ENCODE measurements at regions not wholly inside any gene's neighbourhood (a gene's known extent, or its start where the extent isn't known, plus 50 kb on each side); places are given as distances from the start of the nearest gene placed in this dataset.

DNA sequence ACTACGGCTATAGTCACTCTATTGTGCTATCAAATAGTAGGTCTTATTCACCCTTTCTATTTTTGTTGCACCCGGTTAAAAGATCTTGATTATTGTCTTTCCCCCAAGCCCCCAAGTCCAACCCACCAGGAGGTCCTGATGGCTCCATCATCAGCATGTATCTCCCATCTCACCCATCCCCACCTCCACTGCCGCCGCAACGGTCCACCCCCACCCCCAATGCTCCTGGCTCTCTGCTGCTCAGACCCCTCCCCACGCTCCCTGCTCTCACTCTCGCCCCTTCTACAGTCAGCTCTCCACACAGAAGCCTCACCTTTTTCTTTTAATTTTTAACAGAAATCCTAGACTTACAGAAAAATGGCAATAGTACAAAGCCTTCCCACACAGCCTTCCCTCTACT, 51.5 kb upstream of the SH3PXD2B start:
- Histone ChIP-seq H2AFZ (no peak overlapping the region), H3K79me2 (replicated peaks; ENCODE audit: insufficient read depth) (no peaks in the 10 kb centered on the region), H4K20me1 (replicated peaks; ENCODE audit: insufficient read depth) (no peaks in the 10 kb centered on the region), H3K4me1 (ENCODE audit: insufficient read depth) (no peaks in the 10 kb centered on the region), H3K36me3 (ENCODE audit: insufficient read depth) (no peaks in the 10 kb centered on the region), H3K9me2 (ENCODE audit: insufficient read depth) (0 out of 2 replicates have a peak, but pooled peaks cover 6% of the 10 kb centered on the region), H3K27me3 (ENCODE audit: insufficient read depth) (no peaks in the 10 kb centered on the region), H3K27ac (ENCODE audit: low read depth) (no peak overlapping the region), H3F3A (replicated peaks; ENCODE audit: low read depth) (no peaks in the 10 kb centered on the region), H3K4me2 (no peak overlapping the region), H3K4me3 (no peak overlapping the region)
- DNase-seq (ENCODE audit: low spot score) (no peak), ATAC-seq (no peak)
- Mint-ChIP-seq H3K36me3 (ENCODE audit: low read depth) (no peaks in the 10 kb centered on the region; the same call in 2 of the 3 replicates), H3K4me3 (no peak overlapping the region), H3K27me3 (ENCODE audit: insufficient read depth, low read depth, poor library complexity) (peaks cover 18% of the 10 kb centered on the region), H3K9me3 (peaks cover 4% of the 10 kb centered on the region; the same call in 1 of the 3 replicates), H3K4me1 (peaks cover 2% of the 10 kb centered on the region; the same call in 1 of the 3 replicates), H3K27ac (no peak overlapping the region)
- no peak for TF ChIP-seq EZH2phosphoT487 (IDR thresholded peaks at IDR 0.05; ENCODE audit: unreplicated experiment)
- TF ChIP-seq STAT1 (IDR thresholded peaks at IDR 0.05; ENCODE audit: unreplicated experiment), result no peak
- no peak for TF ChIP-seq POLR2AphosphoS5 (IDR thresholded peaks at IDR 0.05; ENCODE audit: low read depth)
- TF ChIP-seq, protein P1, sequence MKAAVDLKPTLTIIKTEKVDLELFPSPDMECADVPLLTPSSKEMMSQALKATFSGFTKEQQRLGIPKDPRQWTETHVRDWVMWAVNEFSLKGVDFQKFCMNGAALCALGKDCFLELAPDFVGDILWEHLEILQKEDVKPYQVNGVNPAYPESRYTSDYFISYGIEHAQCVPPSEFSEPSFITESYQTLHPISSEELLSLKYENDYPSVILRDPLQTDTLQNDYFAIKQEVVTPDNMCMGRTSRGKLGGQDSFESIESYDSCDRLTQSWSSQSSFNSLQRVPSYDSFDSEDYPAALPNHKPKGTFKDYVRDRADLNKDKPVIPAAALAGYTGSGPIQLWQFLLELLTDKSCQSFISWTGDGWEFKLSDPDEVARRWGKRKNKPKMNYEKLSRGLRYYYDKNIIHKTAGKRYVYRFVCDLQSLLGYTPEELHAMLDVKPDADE (IDR thresholded peaks at IDR 0.05), result no peak
- TF ChIP-seq EZH2 (IDR thresholded peaks at IDR 0.05; ENCODE audit: low read depth, unreplicated experiment), result no peak
- TF ChIP-seq, protein P2, sequence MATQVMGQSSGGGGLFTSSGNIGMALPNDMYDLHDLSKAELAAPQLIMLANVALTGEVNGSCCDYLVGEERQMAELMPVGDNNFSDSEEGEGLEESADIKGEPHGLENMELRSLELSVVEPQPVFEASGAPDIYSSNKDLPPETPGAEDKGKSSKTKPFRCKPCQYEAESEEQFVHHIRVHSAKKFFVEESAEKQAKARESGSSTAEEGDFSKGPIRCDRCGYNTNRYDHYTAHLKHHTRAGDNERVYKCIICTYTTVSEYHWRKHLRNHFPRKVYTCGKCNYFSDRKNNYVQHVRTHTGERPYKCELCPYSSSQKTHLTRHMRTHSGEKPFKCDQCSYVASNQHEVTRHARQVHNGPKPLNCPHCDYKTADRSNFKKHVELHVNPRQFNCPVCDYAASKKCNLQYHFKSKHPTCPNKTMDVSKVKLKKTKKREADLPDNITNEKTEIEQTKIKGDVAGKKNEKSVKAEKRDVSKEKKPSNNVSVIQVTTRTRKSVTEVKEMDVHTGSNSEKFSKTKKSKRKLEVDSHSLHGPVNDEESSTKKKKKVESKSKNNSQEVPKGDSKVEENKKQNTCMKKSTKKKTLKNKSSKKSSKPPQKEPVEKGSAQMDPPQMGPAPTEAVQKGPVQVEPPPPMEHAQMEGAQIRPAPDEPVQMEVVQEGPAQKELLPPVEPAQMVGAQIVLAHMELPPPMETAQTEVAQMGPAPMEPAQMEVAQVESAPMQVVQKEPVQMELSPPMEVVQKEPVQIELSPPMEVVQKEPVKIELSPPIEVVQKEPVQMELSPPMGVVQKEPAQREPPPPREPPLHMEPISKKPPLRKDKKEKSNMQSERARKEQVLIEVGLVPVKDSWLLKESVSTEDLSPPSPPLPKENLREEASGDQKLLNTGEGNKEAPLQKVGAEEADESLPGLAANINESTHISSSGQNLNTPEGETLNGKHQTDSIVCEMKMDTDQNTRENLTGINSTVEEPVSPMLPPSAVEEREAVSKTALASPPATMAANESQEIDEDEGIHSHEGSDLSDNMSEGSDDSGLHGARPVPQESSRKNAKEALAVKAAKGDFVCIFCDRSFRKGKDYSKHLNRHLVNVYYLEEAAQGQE (IDR thresholded peaks at IDR 0.05; ENCODE audit: unreplicated experiment), result no peak
- no peak for TF ChIP-seq ZNF331 (CRISPR knock-in tag; IDR thresholded peaks at IDR 0.05; ENCODE audit: low read depth)
- no peak for TF ChIP-seq CREB1 (CRISPR knock-in tag; IDR thresholded peaks at IDR 0.05; ENCODE audit: low read depth)
- no peak for TF ChIP-seq ZNF114 (CRISPR knock-in tag; IDR thresholded peaks at IDR 0.05)
- TF ChIP-seq, protein P3, sequence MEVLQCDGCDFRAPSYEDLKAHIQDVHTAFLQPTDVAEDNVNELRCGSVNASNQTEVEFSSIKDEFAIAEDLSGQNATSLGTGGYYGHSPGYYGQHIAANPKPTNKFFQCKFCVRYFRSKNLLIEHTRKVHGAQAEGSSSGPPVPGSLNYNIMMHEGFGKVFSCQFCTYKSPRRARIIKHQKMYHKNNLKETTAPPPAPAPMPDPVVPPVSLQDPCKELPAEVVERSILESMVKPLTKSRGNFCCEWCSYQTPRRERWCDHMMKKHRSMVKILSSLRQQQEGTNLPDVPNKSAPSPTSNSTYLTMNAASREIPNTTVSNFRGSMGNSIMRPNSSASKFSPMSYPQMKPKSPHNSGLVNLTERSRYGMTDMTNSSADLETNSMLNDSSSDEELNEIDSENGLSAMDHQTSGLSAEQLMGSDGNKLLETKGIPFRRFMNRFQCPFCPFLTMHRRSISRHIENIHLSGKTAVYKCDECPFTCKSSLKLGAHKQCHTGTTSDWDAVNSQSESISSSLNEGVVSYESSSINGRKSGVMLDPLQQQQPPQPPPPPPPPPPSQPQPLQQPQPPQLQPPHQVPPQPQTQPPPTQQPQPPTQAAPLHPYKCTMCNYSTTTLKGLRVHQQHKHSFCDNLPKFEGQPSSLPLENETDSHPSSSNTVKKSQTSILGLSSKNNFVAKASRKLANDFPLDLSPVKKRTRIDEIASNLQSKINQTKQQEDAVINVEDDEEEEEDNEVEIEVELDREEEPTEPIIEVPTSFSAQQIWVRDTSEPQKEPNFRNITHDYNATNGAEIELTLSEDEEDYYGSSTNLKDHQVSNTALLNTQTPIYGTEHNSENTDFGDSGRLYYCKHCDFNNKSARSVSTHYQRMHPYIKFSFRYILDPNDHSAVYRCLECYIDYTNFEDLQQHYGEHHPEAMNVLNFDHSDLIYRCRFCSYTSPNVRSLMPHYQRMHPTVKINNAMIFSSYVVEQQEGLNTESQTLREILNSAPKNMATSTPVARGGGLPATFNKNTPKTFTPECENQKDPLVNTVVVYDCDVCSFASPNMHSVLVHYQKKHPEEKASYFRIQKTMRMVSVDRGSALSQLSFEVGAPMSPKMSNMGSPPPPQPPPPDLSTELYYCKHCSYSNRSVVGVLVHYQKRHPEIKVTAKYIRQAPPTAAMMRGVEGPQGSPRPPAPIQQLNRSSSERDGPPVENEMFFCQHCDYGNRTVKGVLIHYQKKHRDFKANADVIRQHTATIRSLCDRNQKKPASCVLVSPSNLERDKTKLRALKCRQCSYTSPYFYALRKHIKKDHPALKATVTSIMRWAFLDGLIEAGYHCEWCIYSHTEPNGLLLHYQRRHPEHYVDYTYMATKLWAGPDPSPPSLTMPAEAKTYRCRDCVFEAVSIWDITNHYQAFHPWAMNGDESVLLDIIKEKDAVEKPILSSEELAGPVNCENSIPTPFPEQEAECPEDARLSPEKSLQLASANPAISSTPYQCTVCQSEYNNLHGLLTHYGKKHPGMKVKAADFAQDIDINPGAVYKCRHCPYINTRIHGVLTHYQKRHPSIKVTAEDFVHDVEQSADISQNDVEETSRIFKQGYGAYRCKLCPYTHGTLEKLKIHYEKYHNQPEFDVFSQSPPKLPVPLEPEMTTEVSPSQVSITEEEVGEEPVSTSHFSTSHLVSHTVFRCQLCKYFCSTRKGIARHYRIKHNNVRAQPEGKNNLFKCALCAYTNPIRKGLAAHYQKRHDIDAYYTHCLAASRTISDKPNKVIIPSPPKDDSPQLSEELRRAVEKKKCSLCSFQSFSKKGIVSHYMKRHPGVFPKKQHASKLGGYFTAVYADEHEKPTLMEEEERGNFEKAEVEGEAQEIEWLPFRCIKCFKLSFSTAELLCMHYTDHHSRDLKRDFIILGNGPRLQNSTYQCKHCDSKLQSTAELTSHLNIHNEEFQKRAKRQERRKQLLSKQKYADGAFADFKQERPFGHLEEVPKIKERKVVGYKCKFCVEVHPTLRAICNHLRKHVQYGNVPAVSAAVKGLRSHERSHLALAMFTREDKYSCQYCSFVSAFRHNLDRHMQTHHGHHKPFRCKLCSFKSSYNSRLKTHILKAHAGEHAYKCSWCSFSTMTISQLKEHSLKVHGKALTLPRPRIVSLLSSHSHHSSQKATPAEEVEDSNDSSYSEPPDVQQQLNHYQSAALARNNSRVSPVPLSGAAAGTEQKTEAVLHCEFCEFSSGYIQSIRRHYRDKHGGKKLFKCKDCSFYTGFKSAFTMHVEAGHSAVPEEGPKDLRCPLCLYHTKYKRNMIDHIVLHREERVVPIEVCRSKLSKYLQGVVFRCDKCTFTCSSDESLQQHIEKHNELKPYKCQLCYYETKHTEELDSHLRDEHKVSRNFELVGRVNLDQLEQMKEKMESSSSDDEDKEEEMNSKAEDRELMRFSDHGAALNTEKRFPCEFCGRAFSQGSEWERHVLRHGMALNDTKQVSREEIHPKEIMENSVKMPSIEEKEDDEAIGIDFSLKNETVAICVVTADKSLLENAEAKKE (CRISPR knock-in tag; IDR thresholded peaks at IDR 0.05), result no peak
- TF ChIP-seq JUNB (IDR thresholded peaks at IDR 0.05; ENCODE audit: unreplicated experiment), result no peak
- TF ChIP-seq NANOG (IDR thresholded peaks at IDR 0.05; ENCODE audit: borderline replicate concordance), result no peak
